Fibroblast of the aortic adventitia (primary cell): ENCODE measurements at regions not wholly inside any gene's neighbourhood (a gene's known extent, or its start where the extent isn't known, plus 50 kb on each side); places are given as distances from the start of the nearest gene placed in this dataset.

Source experiments
- DNase-seq: peaks from one replicate; pipeline ENCODE4 v3.0.0-alpha.2; 2010; ENCODE audit warnings: low read depth
- H3K4me3 ChIP-seq: 2 replicates; pipeline ENCODE4 v1.5.1; 2011; ENCODE audit warnings: low read depth, mild to moderate bottlenecking, control low read depth, low read length, moderate library complexity
- TF ChIP-seq, protein P1 (sequence below): IDR thresholded peaks from 2 replicates; pipeline ENCODE4 v1.5.1; 2011; ENCODE audit warnings: mild to moderate bottlenecking, low read length, control low read depth, inconsistent platforms; ENCODE audit not compliant: insufficient read depth

DNA sequence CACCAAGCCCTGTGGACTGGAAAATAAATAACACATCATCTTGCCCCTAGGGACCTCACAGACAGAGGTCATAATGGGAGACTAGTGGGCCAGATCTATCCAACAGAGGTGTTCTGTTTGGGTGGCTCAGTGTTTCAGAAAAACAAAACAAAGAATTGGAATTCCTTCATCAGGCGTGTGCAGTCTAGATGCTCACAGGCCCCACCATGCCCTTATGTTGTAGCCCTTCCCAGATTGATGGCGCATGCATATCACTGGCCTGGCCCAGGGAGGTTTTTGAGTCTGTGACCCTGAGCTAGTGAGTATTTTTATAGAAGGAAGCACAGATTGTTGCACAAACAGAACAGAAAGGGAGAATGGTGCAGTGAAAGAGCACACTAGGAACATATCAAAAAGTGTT lies 859.6 kb downstream of the BCL11B start:
- no peak for DNase-seq
- TF ChIP-seq, protein P1, sequence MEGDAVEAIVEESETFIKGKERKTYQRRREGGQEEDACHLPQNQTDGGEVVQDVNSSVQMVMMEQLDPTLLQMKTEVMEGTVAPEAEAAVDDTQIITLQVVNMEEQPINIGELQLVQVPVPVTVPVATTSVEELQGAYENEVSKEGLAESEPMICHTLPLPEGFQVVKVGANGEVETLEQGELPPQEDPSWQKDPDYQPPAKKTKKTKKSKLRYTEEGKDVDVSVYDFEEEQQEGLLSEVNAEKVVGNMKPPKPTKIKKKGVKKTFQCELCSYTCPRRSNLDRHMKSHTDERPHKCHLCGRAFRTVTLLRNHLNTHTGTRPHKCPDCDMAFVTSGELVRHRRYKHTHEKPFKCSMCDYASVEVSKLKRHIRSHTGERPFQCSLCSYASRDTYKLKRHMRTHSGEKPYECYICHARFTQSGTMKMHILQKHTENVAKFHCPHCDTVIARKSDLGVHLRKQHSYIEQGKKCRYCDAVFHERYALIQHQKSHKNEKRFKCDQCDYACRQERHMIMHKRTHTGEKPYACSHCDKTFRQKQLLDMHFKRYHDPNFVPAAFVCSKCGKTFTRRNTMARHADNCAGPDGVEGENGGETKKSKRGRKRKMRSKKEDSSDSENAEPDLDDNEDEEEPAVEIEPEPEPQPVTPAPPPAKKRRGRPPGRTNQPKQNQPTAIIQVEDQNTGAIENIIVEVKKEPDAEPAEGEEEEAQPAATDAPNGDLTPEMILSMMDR = no peak
- no peak overlapping the region for H3K4me3 ChIP-seq

GRCh38 chr14:98415766-98416165 lies 856.2 kb downstream of the BCL11B start:
- DNase-seq = no peak
- TF ChIP-seq, protein P1 = no peak
- no peak overlapping the region for H3K4me3 ChIP-seq

- TF ChIP-seq, protein P1 = no peak
- H3K4me3 ChIP-seq = no peak overlapping the region
- DNase-seq = no peak
These were observed 855.0 kb downstream of the BCL11B start for GRCh38 chr14:98417001-98417400.

DNA sequence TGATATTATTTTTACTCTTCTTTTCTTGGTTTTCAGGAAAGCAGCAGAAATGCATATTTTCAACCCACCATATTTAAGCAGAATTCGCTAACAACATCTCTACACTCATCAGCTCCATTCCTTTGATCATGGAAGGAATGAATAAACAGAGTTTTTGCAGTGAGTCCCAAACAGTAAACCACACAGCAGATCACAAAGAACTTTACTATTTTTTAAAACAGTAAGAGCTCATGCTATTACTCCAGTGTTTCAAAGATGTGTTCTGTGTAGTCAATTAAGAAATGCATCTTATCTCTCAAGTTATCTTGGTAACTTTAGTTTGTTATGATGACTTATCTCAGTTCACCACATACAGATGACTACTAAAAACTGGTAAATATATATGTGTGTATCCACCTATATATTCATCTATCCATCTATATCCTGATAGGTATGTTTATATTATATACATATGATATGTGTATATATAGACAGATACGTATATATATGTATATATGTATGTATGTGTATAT lies 843.5 kb downstream of the BCL11B start:
- TF ChIP-seq, protein P1 = no peak
- DNase-seq = no peak
- no peak overlapping the region for H3K4me3 ChIP-seq

DNA sequence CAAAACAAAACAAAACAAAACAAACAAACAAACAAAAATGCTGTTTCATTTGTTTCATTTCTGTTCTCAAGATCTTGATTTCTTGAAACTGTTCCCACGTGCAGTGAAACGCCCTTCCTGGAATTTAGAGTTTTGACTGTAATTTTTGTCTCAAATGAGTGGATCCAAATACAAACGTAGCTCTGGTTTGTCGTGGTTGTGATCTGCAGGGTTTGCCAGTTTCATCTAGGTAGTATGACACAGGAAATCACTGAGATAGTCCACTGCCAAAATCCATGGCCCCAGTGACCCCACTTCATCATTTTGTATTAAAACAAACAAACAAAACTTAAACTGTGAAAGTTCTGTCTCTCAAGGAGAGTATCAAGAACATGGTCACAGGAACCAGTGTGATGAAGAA lies 838.6 kb downstream of the BCL11B start:
- DNase-seq = no peak
- no peak overlapping the region for H3K4me3 ChIP-seq
- TF ChIP-seq, protein P1 = no peak

DNA sequence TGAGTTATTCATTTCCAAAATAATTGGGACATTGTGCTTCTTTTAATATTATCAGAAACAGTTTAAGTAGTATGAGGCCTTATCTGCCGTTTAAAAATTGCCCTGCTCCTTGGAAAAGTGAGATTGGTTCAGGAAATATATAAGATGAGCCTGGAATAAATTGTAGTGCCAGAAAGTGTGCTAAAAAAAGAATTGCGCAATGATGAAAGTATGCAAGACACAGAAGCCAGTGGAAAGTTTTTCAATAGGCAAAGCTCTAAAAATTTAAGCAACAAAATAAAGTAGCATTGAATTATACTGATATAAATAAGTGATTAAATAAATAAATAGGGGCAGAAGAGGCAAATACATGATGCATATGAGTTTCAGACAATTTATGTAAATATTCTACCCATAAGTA lies 834.9 kb downstream of the BCL11B start:
- no peak overlapping the region for H3K4me3 ChIP-seq
- TF ChIP-seq, protein P1 = no peak
- no peak for DNase-seq

GRCh38 chr14:98444077-98444476 lies 827.9 kb downstream of the BCL11B start:
- TF ChIP-seq, protein P1 = no peak
- no peak overlapping the region for H3K4me3 ChIP-seq

More at GRCh38 chr14:98444077-98444476, 827.9 kb downstream of the BCL11B start:
- no peak for DNase-seq
